GM06990 (cell line): ENCODE measurements at regions not wholly inside any gene's neighbourhood (a gene's known extent, or its start where the extent isn't known, plus 50 kb on each side); places are given as distances from the start of the nearest gene placed in this dataset.

Source experiments
- DNase-seq: peaks from one replicate; pipeline ENCODE4 v3.0.0-alpha.2; 2011; ENCODE audit not compliant: insufficient read length; ENCODE audit errors: extremely low read depth
- H3K27me3 ChIP-seq: replicated peaks from 2 replicates; pipeline ENCODE4 v1.6.0; 2011; ENCODE audit warnings: low read length; ENCODE audit not compliant: control insufficient read depth, insufficient read depth
- H3K36me3 ChIP-seq: 2 replicates; pipeline ENCODE4 v1.5.1; 2011; ENCODE audit warnings: low read length; ENCODE audit not compliant: control insufficient read depth, insufficient read depth
- H3K4me3 ChIP-seq: replicated peaks from 2 replicates; pipeline ENCODE4 v1.5.1; 2011; ENCODE audit warnings: low read depth, mild to moderate bottlenecking, control low read depth, low read length
- TF ChIP-seq, protein P1 (sequence below): IDR thresholded peaks from 2 replicates; pipeline ENCODE4 v1.5.1; 2011; ENCODE audit warnings: low read length, control low read depth, mild to moderate bottlenecking, inconsistent platforms; ENCODE audit not compliant: insufficient read depth, poor library complexity, severe bottlenecking

DNA sequence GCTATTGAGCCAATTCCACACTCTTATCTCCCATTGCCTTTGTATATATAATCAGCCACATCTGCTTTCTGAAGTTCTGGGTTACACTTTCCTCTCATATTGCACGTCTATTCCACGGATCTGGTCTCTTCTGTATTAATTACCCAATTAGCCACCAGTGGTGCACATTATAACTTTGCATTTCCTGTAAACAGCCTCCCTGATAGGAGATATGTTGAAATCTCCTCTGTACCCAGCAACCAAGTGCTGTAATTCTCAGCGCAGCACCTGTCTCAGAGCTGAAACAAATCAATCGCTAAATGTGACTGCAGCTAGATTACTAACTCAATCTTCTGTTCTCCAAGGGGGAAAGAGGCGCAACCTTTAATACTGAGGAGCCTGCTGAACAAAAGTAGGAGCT is 326.4 kb downstream of the SLITRK2 start:
- no peaks in the 10 kb centered on the region for H3K36me3 ChIP-seq
- no peaks in the 10 kb centered on the region for H3K27me3 ChIP-seq
- DNase-seq: no peak
- no peak overlapping the region for H3K4me3 ChIP-seq
- TF ChIP-seq, protein P1, sequence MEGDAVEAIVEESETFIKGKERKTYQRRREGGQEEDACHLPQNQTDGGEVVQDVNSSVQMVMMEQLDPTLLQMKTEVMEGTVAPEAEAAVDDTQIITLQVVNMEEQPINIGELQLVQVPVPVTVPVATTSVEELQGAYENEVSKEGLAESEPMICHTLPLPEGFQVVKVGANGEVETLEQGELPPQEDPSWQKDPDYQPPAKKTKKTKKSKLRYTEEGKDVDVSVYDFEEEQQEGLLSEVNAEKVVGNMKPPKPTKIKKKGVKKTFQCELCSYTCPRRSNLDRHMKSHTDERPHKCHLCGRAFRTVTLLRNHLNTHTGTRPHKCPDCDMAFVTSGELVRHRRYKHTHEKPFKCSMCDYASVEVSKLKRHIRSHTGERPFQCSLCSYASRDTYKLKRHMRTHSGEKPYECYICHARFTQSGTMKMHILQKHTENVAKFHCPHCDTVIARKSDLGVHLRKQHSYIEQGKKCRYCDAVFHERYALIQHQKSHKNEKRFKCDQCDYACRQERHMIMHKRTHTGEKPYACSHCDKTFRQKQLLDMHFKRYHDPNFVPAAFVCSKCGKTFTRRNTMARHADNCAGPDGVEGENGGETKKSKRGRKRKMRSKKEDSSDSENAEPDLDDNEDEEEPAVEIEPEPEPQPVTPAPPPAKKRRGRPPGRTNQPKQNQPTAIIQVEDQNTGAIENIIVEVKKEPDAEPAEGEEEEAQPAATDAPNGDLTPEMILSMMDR: no peak

- Histone ChIP-seq H3K27me3 (no peaks in the 10 kb centered on the region), H3K4me3 (no peak overlapping the region), H3K36me3 (no peaks in the 10 kb centered on the region)
- DNase-seq: no peak
- TF ChIP-seq, protein P1: no peak
These were observed 336.6 kb downstream of the SLITRK2 start for GRCh38 chrX:146154191-146154590.

GRCh38 chrX:146160443-146161203 is 343.0 kb downstream of the SLITRK2 start:
- no peak for DNase-seq
- H3K4me3 ChIP-seq: no peak overlapping the region
- no peaks in the 10 kb centered on the region for H3K36me3 ChIP-seq
- TF ChIP-seq, protein P1: no peak
- H3K27me3 ChIP-seq: no peaks in the 10 kb centered on the region

DNA sequence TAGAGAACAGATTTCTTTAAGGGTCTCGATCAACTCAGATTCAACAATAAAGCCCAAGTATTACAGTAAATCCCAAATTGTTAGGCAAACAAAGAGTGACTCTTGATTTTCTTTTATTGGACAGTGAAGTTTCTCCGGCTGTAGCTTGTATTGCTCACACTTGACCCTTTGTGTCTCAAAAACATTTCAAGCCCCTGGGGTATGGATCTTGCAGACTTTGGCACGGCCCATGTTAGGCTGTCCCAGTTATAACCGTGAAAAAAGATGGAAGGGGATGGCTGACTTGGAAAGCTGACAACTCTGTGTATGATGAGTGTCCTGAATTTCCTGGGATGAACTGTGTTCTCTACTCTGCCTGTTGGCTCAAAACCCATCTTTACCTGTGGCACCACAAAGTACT is 356.1 kb downstream of the SLITRK2 start:
- DNase-seq: no peak
- no peaks in the 10 kb centered on the region for H3K27me3 ChIP-seq
- H3K36me3 ChIP-seq: no peaks in the 10 kb centered on the region
- H3K4me3 ChIP-seq: no peak overlapping the region
- TF ChIP-seq, protein P1: no peak

DNA sequence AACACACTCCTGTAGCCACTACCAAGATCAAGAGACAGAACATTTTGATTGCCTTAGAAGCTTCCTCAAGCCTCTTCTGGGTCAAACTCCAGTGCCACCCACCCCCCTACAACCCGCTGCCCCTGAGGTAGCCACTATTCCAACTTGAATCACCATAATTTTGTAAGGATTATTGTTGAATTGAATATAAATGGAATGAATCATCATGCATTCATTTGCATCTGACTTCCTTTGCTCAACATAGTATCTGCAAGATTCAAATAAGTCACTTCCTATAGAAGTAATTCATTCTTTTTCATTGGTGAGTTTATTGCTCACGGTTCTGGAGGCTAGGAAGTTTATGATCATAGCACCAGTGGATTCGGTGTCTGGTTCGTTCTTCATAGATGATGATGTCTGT is 364.2 kb downstream of the SLITRK2 start:
- TF ChIP-seq, protein P1: no peak
- DNase-seq: no peak
- Histone ChIP-seq H3K36me3 (no peaks in the 10 kb centered on the region), H3K27me3 (no peaks in the 10 kb centered on the region), H3K4me3 (no peak overlapping the region)
